Neural cell (in vitro differentiated cells): ENCODE measurements at regions not wholly inside any gene's neighbourhood (a gene's known extent, or its start where the extent isn't known, plus 50 kb on each side); places are given as distances from the start of the nearest gene placed in this dataset.

Experiments used
- H2AFZ ChIP-seq: fragments of 200-600, 300-800 bp; sonication (generic), shearing (Covaris generic); 2 replicates; pipeline ENCODE4 v1.6.0; 2014; ENCODE audit warnings: low read depth, mild to moderate bottlenecking, antibody characterized with exemption, low read length, moderate library complexity
- H3F3A ChIP-seq: fragments of 200-600 bp; shearing (Covaris generic); 2 replicates; pipeline ENCODE4 v1.6.1; 2016; ENCODE audit warnings: mild to moderate bottlenecking, moderate library complexity, mixed read lengths, antibody characterized with exemption, low read length; ENCODE audit not compliant: insufficient read depth, poor library complexity, severe bottlenecking
- H3K27ac ChIP-seq: fragments of 200-600, 300-800 bp; sonication (generic), shearing (Covaris generic); 2 replicates; pipeline ENCODE4 v1.5.1; 2014; ENCODE audit warnings: mild to moderate bottlenecking, low read length, moderate library complexity
- H3K27me3 ChIP-seq: fragments of 300-800, 200-600 bp; sonication (generic), shearing (Covaris generic); 2 replicates; pipeline ENCODE4 v1.6.0; 2014; ENCODE audit warnings: mild to moderate bottlenecking, low read depth, low read length, moderate library complexity; ENCODE audit not compliant: insufficient read depth
- H3K36me3 ChIP-seq: fragments of 300-800, 200-600 bp; sonication (generic), shearing (Covaris generic); 2 replicates; pipeline ENCODE4 v1.5.1; 2014; ENCODE audit warnings: mild to moderate bottlenecking, antibody characterized with exemption, low read length, moderate library complexity; ENCODE audit not compliant: insufficient read depth
- H3K4me2 ChIP-seq: fragments of 300-800, 200-600 bp; sonication (generic), shearing (Covaris generic); 2 replicates; pipeline ENCODE4 v1.6.0; 2014; ENCODE audit warnings: mild to moderate bottlenecking, low read length
- H3K4me3 ChIP-seq: fragments of 300-800, 200-600 bp; sonication (generic), shearing (Covaris generic); 2 replicates; pipeline ENCODE4 v1.5.1; 2014; ENCODE audit warnings: mild to moderate bottlenecking, low read length, moderate library complexity
- H3K79me2 ChIP-seq: fragments of 200-600 bp; shearing (Covaris generic); replicated peaks from 2 replicates; pipeline ENCODE4 v1.6.0; 2014; ENCODE audit warnings: mild to moderate bottlenecking, low read length, moderate library complexity; ENCODE audit not compliant: insufficient read depth
- H3K9ac ChIP-seq: fragments of 300-800, 200-600 bp; sonication (generic), shearing (Covaris generic); 2 replicates; pipeline ENCODE4 v1.6.1; 2016; ENCODE audit warnings: mild to moderate bottlenecking, low read length, mixed read lengths
- H3K9me2 ChIP-seq: fragments of 200-600 bp; shearing (Covaris generic); 2 replicates; pipeline ENCODE4 v1.6.1; 2016; ENCODE audit warnings: mild to moderate bottlenecking, low read length, mixed read lengths; ENCODE audit not compliant: insufficient read depth
- H3K9me3 ChIP-seq: fragments of 200-600, 300-800 bp; sonication (generic), shearing (Covaris generic); 2 replicates; pipeline ENCODE4 v1.6.1; 2016; ENCODE audit warnings: mild to moderate bottlenecking, mixed run types, low read length, moderate library complexity, mixed read lengths
- H4K20me1 ChIP-seq: fragments of 200-600 bp; shearing (Covaris generic); 2 replicates; pipeline ENCODE4 v1.6.1; 2016; ENCODE audit warnings: mild to moderate bottlenecking, mixed run types; ENCODE audit not compliant: insufficient read depth
- EP300 ChIP-seq: fragments of 450-650 bp; conservative IDR thresholded peaks from 2 replicates; pipeline ENCODE4 v1.6.1; 2014; ENCODE audit warnings: antibody characterized with exemption, mild to moderate bottlenecking, moderate library complexity; ENCODE audit not compliant: poor library complexity, severe bottlenecking
- EZH2 ChIP-seq: fragments of 200-600, 300-800 bp; shearing (Covaris generic), sonication (generic); IDR thresholded peaks from 2 replicates; pipeline ENCODE4 v1.6.1; 2014; ENCODE audit warnings: antibody characterized with exemption, low read length, borderline replicate concordance, mild to moderate bottlenecking; ENCODE audit not compliant: insufficient read depth, poor library complexity, severe bottlenecking
- MXI1 ChIP-seq: fragments of 450-650 bp; conservative IDR thresholded peaks from 2 replicates; pipeline ENCODE4 v1.6.1; 2014; ENCODE audit warnings: antibody characterized with exemption, mild to moderate bottlenecking; ENCODE audit not compliant: poor library complexity, severe bottlenecking
- POLR2AphosphoS5 ChIP-seq: IDR thresholded peaks from 2 replicates; pipeline ENCODE4 v1.6.1; 2012
- RAD21 ChIP-seq: fragments of 450-650 bp; conservative IDR thresholded peaks from 2 replicates; pipeline ENCODE4 v1.6.1; 2014; ENCODE audit warnings: antibody characterized with exemption, mild to moderate bottlenecking, moderate library complexity
- REST ChIP-seq: IDR thresholded peaks from 2 replicates; pipeline ENCODE4 v1.6.1; 2012; ENCODE audit warnings: borderline replicate concordance
- SMC3 ChIP-seq: fragments of 450-650 bp; conservative IDR thresholded peaks from 2 replicates; pipeline ENCODE4 v1.6.1; 2014; ENCODE audit warnings: antibody characterized with exemption, mild to moderate bottlenecking, moderate library complexity; ENCODE audit not compliant: poor library complexity
- TAF1 ChIP-seq: IDR thresholded peaks from 2 replicates; pipeline ENCODE4 v1.6.1; 2012; ENCODE audit warnings: low read depth
- TF ChIP-seq, protein P1 (sequence below): fragments of 450-650 bp; IDR thresholded peaks from 2 replicates; pipeline ENCODE4 v1.5.1; 2014; ENCODE audit warnings: antibody characterized with exemption, mild to moderate bottlenecking, moderate library complexity; ENCODE audit not compliant: poor library complexity, severe bottlenecking

- no peaks in the 10 kb centered on the region for H3K79me2 ChIP-seq
- no peaks in the 10 kb centered on the region for H3F3A ChIP-seq
- H3K36me3 ChIP-seq: no peaks in the 10 kb centered on the region
- H3K4me3 ChIP-seq: no peak overlapping the region
- H4K20me1 ChIP-seq: no peaks in the 10 kb centered on the region
- TF ChIP-seq SMC3 (no peak), RAD21 (no peak), REST (no peak), EZH2 (no peak), TAF1 (no peak), MXI1 (no peak), POLR2AphosphoS5 (no peak), EP300 (no peak)
- TF ChIP-seq, protein P1, sequence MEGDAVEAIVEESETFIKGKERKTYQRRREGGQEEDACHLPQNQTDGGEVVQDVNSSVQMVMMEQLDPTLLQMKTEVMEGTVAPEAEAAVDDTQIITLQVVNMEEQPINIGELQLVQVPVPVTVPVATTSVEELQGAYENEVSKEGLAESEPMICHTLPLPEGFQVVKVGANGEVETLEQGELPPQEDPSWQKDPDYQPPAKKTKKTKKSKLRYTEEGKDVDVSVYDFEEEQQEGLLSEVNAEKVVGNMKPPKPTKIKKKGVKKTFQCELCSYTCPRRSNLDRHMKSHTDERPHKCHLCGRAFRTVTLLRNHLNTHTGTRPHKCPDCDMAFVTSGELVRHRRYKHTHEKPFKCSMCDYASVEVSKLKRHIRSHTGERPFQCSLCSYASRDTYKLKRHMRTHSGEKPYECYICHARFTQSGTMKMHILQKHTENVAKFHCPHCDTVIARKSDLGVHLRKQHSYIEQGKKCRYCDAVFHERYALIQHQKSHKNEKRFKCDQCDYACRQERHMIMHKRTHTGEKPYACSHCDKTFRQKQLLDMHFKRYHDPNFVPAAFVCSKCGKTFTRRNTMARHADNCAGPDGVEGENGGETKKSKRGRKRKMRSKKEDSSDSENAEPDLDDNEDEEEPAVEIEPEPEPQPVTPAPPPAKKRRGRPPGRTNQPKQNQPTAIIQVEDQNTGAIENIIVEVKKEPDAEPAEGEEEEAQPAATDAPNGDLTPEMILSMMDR: no peak
- no peak overlapping the region for H2AFZ ChIP-seq
- H3K27ac ChIP-seq: no peak overlapping the region
- H3K9me2 ChIP-seq: no peaks in the 10 kb centered on the region
- no peaks in the 10 kb centered on the region for H3K27me3 ChIP-seq
- no peak overlapping the region for H3K9ac ChIP-seq
- H3K4me2 ChIP-seq: no peak overlapping the region
- H3K9me3 ChIP-seq: no peaks in the 10 kb centered on the region
Measured at GRCh38 chr15:98281130-98281529, 320.6 kb downstream of the ARRDC4 start.

- no peaks in the 10 kb centered on the region for H3F3A ChIP-seq
- no peaks in the 10 kb centered on the region for H4K20me1 ChIP-seq
- no peak overlapping the region for H3K4me2 ChIP-seq
- H3K9me2 ChIP-seq: no peaks in the 10 kb centered on the region
- H3K27me3 ChIP-seq: no peaks in the 10 kb centered on the region
- H2AFZ ChIP-seq: no peak overlapping the region
- no peaks in the 10 kb centered on the region for H3K36me3 ChIP-seq
- no peaks in the 10 kb centered on the region for H3K9me3 ChIP-seq
- H3K9ac ChIP-seq: no peak overlapping the region
- no peaks in the 10 kb centered on the region for H3K79me2 ChIP-seq
- H3K27ac ChIP-seq: no peak overlapping the region
- H3K4me3 ChIP-seq: no peak overlapping the region
- TF ChIP-seq TAF1: no peak
- no peak for TF ChIP-seq MXI1
- no peak for TF ChIP-seq EZH2
- no peak for TF ChIP-seq POLR2AphosphoS5
- no peak for TF ChIP-seq EP300
- TF ChIP-seq, protein P1: no peak
- no peak for TF ChIP-seq SMC3
Measured at GRCh38 chr15:98282656-98283332, 322.3 kb downstream of the ARRDC4 start.
